ENCODE measurements at regions not wholly inside any gene's neighbourhood (a gene's known extent, or its start where the extent isn't known, plus 50 kb on each side); places are given as distances from the start of the nearest gene placed in this dataset.

GRCh38 chr13:20291675-20292074, 59.6 kb upstream of the GJB6 start:
- no peak overlapping the region for H3K4me3 ChIP-seq
- DNase-seq, result no peak

DNA sequence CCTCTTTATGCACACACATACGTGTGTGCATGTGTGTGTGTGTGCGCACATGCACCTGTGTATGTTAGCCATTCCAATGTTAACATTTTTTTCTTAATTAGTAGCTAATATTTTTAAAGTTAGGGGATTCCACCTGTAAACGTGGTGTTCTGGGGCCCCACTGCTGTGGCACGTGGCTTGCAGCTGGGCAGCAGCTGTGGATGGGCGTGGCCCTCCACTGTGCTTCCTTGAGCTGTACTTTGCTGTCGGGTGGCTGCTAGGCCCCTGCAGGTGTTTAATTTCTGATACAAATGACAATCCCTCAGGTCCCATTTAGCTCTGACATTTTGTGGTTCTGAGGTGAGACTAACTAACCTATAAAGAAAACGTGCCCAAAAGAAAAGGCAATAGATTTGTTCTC, 58.9 kb upstream of the GJB6 start:
- no peak for DNase-seq
- H3K4me3 ChIP-seq, result no peak overlapping the region
- no peak for TF ChIP-seq CTCF (IDR thresholded peaks at IDR 0.05)
- no peak for TF ChIP-seq POLR2A (IDR thresholded peaks at IDR 0.05)

More at GRCh38 chr13:20291675-20292074, 59.6 kb upstream of the GJB6 start:
- H3K36me3 ChIP-seq, result no peaks in the 10 kb centered on the region
- H3K27ac ChIP-seq, result no peak overlapping the region
- H3K4me1 ChIP-seq, result no peaks in the 10 kb centered on the region
- H3K9me3 ChIP-seq, result no peaks in the 10 kb centered on the region
- TF ChIP-seq POLR2A (IDR thresholded peaks at IDR 0.05), result no peak
- no peak for TF ChIP-seq CTCF (IDR thresholded peaks at IDR 0.05)
- no peaks in the 10 kb centered on the region for H3K27me3 ChIP-seq

DNA sequence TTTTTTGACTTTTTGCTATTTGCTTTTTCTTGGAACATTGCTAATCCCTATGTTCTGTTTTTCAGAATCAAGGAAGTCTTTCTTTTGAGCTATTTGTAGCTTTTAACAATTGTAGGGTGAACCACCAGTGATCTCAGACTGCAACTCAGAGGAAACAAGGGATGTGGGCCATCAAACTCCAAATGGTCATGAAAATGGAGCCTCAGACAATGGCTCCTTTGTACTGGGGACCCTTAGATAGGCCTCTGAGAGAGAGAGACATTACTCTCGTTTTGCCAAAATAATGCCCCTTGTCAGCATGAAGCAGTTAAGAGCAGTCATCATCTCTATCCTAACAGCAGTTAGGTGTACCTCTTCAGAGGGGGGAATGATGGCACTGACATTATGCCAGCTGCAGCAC, 56.4 kb upstream of the GJB6 start:
- Histone ChIP-seq H3K9me3 (peaks cover 0 to 14% (median 6%) of the 10 kb centered on the region in 4 donors), H3K4me3 (no peak overlapping the region), H3K27me3 (no peaks in the 10 kb centered on the region), H3K27ac (no peak overlapping the region), H3K36me3 (no peaks in the 10 kb centered on the region), H3K4me1 (no peaks in the 10 kb centered on the region)
- no peak for TF ChIP-seq POLR2A (IDR thresholded peaks at IDR 0.05)
- TF ChIP-seq CTCF (IDR thresholded peaks at IDR 0.05), result no peak
- no peak for DNase-seq

More for the DNA sequence above, 58.9 kb upstream of the GJB6 start:
- Histone ChIP-seq H3K27ac (no peak overlapping the region), H3K9me3 (no peaks in the 10 kb centered on the region), H3K27me3 (no peaks in the 10 kb centered on the region), H3K4me1 (no peaks in the 10 kb centered on the region), H3K36me3 (no peaks in the 10 kb centered on the region)

GRCh38 chr13:20287976-20288375, 55.9 kb upstream of the GJB6 start:
- TF ChIP-seq CTCF (IDR thresholded peaks at IDR 0.05) (no peak), POLR2A (IDR thresholded peaks at IDR 0.05) (no peak)
- Histone ChIP-seq H3K4me1 (no peaks in the 10 kb centered on the region), H3K4me3 (no peak overlapping the region), H3K27ac (no peak overlapping the region), H3K9me3 (peaks cover 0 to 18% (median 7%) of the 10 kb centered on the region in 4 donors), H3K36me3 (no peaks in the 10 kb centered on the region), H3K27me3 (no peaks in the 10 kb centered on the region)
- DNase-seq, result no peak

GRCh38 chr13:20285530-20285929, 53.4 kb upstream of the GJB6 start:
- no peak overlapping the region for H3K4me3 ChIP-seq
- peaks cover 0 to 31% (median 7%) of the 10 kb centered on the region in 4 donors for H3K9me3 ChIP-seq
- no peaks in the 10 kb centered on the region for H3K36me3 ChIP-seq
- no peak overlapping the region for H3K27ac ChIP-seq
- H3K4me1 ChIP-seq, result no peaks in the 10 kb centered on the region
- no peak for DNase-seq
- TF ChIP-seq POLR2A (IDR thresholded peaks at IDR 0.05) (no peak), CTCF (IDR thresholded peaks at IDR 0.05) (no peak)
- H3K27me3 ChIP-seq, result no peaks in the 10 kb centered on the region

All from Peyer's patch (tissue), 4 donors.